ENCODE measurements at regions not wholly inside any gene's neighbourhood (a gene's known extent, or its start where the extent isn't known, plus 50 kb on each side); places are given as distances from the start of the nearest gene placed in this dataset.

- DNase-seq (ENCODE audit: low spot score in 2 of 2) (no peak), ATAC-seq (no peak)
- H3K4me1 Mint-ChIP-seq, result peaks cover 7% of the 10 kb centered on the region
- H3K36me3 Mint-ChIP-seq, result no peaks in the 10 kb centered on the region
- H3K9me3 Mint-ChIP-seq, result no peaks in the 10 kb centered on the region
- no peak overlapping the region for H3K4me3 Mint-ChIP-seq
- H3K27ac Mint-ChIP-seq, result no peak overlapping the region
Observed at GRCh38 chr7:13827716-13828115, 161.8 kb downstream of the ETV1 start.

GRCh38 chr7:13829231-13829630, 160.2 kb downstream of the ETV1 start:
- Mint-ChIP-seq H3K4me1 (peaks cover 7% of the 10 kb centered on the region), H3K4me3 (no peak overlapping the region), H3K27ac (no peak overlapping the region), H3K9me3 (no peaks in the 10 kb centered on the region), H3K36me3 (no peaks in the 10 kb centered on the region)
- ATAC-seq (no peak), DNase-seq (ENCODE audit: low spot score in 2 of 2) (no peak)

- H3K36me3 Mint-ChIP-seq, result no peaks in the 10 kb centered on the region
- H3K27ac Mint-ChIP-seq, result no peak overlapping the region
- no peak overlapping the region for H3K4me3 Mint-ChIP-seq
- no peak for DNase-seq (ENCODE audit: low spot score in 2 of 2)
- H3K9me3 Mint-ChIP-seq, result no peaks in the 10 kb centered on the region
- ATAC-seq, result no peak
- H3K4me1 Mint-ChIP-seq, result peaks cover 7% of the 10 kb centered on the region
Observed at GRCh38 chr7:13829914-13830900, 159.3 kb downstream of the ETV1 start.

GRCh38 chr7:13832346-13832745, 157.1 kb downstream of the ETV1 start:
- Mint-ChIP-seq H3K9me3 (no peaks in the 10 kb centered on the region), H3K4me1 (peaks cover 7% of the 10 kb centered on the region), H3K27ac (no peak overlapping the region), H3K36me3 (no peaks in the 10 kb centered on the region), H3K4me3 (no peak overlapping the region)
- DNase-seq (ENCODE audit: low spot score in 2 of 2) (no peak), ATAC-seq (no peak)

- DNase-seq (ENCODE audit: low spot score in 2 of 2) (no peak), ATAC-seq (no peak)
- Mint-ChIP-seq H3K36me3 (no peaks in the 10 kb centered on the region), H3K27ac (no peak overlapping the region), H3K4me1 (peaks cover 7% of the 10 kb centered on the region), H3K4me3 (no peak overlapping the region), H3K9me3 (no peaks in the 10 kb centered on the region)
Observed at GRCh38 chr7:13834328-13834761, 155.1 kb downstream of the ETV1 start.

- no peak overlapping the region for H3K27ac Mint-ChIP-seq
- no peak for DNase-seq (ENCODE audit: low spot score in 2 of 2)
- no peak overlapping the region for H3K4me3 Mint-ChIP-seq
- peaks cover 2% of the 10 kb centered on the region for H3K4me1 Mint-ChIP-seq
- H3K9me3 Mint-ChIP-seq, result no peaks in the 10 kb centered on the region
- H3K36me3 Mint-ChIP-seq, result no peaks in the 10 kb centered on the region
- no peak for ATAC-seq
Observed at GRCh38 chr7:13835442-13835841, 154.0 kb downstream of the ETV1 start.

- no peaks in the 10 kb centered on the region for H3K9me3 Mint-ChIP-seq
- no peaks in the 10 kb centered on the region for H3K4me1 Mint-ChIP-seq
- H3K27ac Mint-ChIP-seq, result no peak overlapping the region
- H3K36me3 Mint-ChIP-seq, result no peaks in the 10 kb centered on the region
- ATAC-seq (no peak), DNase-seq (ENCODE audit: low spot score in 2 of 2) (no peak)
- H3K4me3 Mint-ChIP-seq, result no peak overlapping the region
Observed at GRCh38 chr7:13839063-13839462, 150.4 kb downstream of the ETV1 start.
